Activated T-helper 1 cell treated with anti-CD3 and anti-CD28 coated beads, Interleukin-12 subunit alpha, Interleukin-12 subunit beta, Interleukin-2, Interleukin-4 antibody, amounts not matched to agents 30 ng/mL and 10 ng/mL and 1 ng/mL, durations not matched to agents 14 hours and 24 hours and 36 hours (primary cell): ENCODE measurements at regions not wholly inside any gene's neighbourhood (a gene's known extent, or its start where the extent isn't known, plus 50 kb on each side); places are given as distances from the start of the nearest gene placed in this dataset.

Experiments
- DNase-seq: peaks from one replicate; pipeline ENCODE4 v3.0.0; 2021; ENCODE audit warnings: low spot score
- H3K27ac Mint-ChIP-seq: one replicate; pipeline ENCODE4 v1.8.0; 2021; ENCODE audit warnings: mild to moderate bottlenecking, mixed read lengths
- H3K27me3 Mint-ChIP-seq: one replicate; pipeline ENCODE4 v1.8.0; 2022; ENCODE audit warnings: mild to moderate bottlenecking, moderate library complexity, mixed read lengths; ENCODE audit not compliant: insufficient read depth
- H3K36me3 Mint-ChIP-seq: one replicate; pipeline ENCODE4 v1.8.0; 2021; ENCODE audit warnings: low read depth, mixed read lengths
- H3K4me1 Mint-ChIP-seq: one replicate; pipeline ENCODE4 v1.8.0; 2021; ENCODE audit warnings: low read depth, mixed read lengths
- H3K4me3 Mint-ChIP-seq: one replicate; pipeline ENCODE4 v1.8.0; 2021; ENCODE audit warnings: mild to moderate bottlenecking, moderate library complexity, mixed read lengths
- H3K9me3 Mint-ChIP-seq: one replicate; pipeline ENCODE4 v1.8.0; 2021; ENCODE audit warnings: mixed read lengths
- intact Hi-C: fragments of 100-400 bp; cut with micrococcal nuclease; formaldehyde crosslinking; loops from one replicate; pipeline ENCODE4 v1.15.1; 2024

- peaks cover 1% of the 10 kb centered on the region for H3K27me3 Mint-ChIP-seq
- no peak overlapping the region for H3K4me3 Mint-ChIP-seq
- no peaks in the 10 kb centered on the region for H3K9me3 Mint-ChIP-seq
- H3K4me1 Mint-ChIP-seq: no peaks in the 10 kb centered on the region
- H3K27ac Mint-ChIP-seq: no peak overlapping the region
- no peak for DNase-seq
- intact Hi-C loops: no loop called here
- H3K36me3 Mint-ChIP-seq: no peaks in the 10 kb centered on the region
Measured at GRCh38 chr9:2473681-2474080, 147.9 kb upstream of the VLDLR start.

GRCh38 chr9:2477755-2478154 lies 143.8 kb upstream of the VLDLR start:
- Mint-ChIP-seq H3K4me3 (no peak overlapping the region), H3K4me1 (no peaks in the 10 kb centered on the region), H3K27me3 (peaks cover 1% of the 10 kb centered on the region), H3K36me3 (no peaks in the 10 kb centered on the region), H3K9me3 (no peaks in the 10 kb centered on the region), H3K27ac (no peak overlapping the region)
- intact Hi-C loops: no loop called here
- no peak for DNase-seq

GRCh38 chr9:2478421-2478820 lies 143.2 kb upstream of the VLDLR start:
- no peak for DNase-seq
- Mint-ChIP-seq H3K4me3 (no peak overlapping the region), H3K9me3 (no peaks in the 10 kb centered on the region), H3K27me3 (peaks cover 2% of the 10 kb centered on the region), H3K36me3 (no peaks in the 10 kb centered on the region), H3K27ac (no peak overlapping the region), H3K4me1 (no peaks in the 10 kb centered on the region)
- intact Hi-C loops: no loop called here

- DNase-seq: no peak
- H3K36me3 Mint-ChIP-seq: no peaks in the 10 kb centered on the region
- H3K9me3 Mint-ChIP-seq: no peaks in the 10 kb centered on the region
- no peak overlapping the region for H3K27ac Mint-ChIP-seq
- no peaks in the 10 kb centered on the region for H3K4me1 Mint-ChIP-seq
- intact Hi-C loops: no loop called here
- peaks cover 2% of the 10 kb centered on the region for H3K27me3 Mint-ChIP-seq
- no peak overlapping the region for H3K4me3 Mint-ChIP-seq
Measured at GRCh38 chr9:2479056-2479565, 142.5 kb upstream of the VLDLR start.

- Mint-ChIP-seq H3K27me3 (peaks cover 2% of the 10 kb centered on the region), H3K36me3 (no peaks in the 10 kb centered on the region), H3K4me1 (no peaks in the 10 kb centered on the region), H3K9me3 (no peaks in the 10 kb centered on the region), H3K4me3 (no peak overlapping the region), H3K27ac (no peak overlapping the region)
- intact Hi-C loops: no loop called here
- DNase-seq: no peak
Measured at GRCh38 chr9:2480255-2480837, 141.2 kb upstream of the VLDLR start.

GRCh38 chr9:2481216-2481615 lies 140.4 kb upstream of the VLDLR start:
- no peaks in the 10 kb centered on the region for H3K4me1 Mint-ChIP-seq
- peaks cover 2% of the 10 kb centered on the region for H3K27me3 Mint-ChIP-seq

GRCh38 chr9:2486988-2487387 lies 134.6 kb upstream of the VLDLR start:
- intact Hi-C loops: no loop called here
- Mint-ChIP-seq H3K9me3 (no peaks in the 10 kb centered on the region), H3K27ac (no peak overlapping the region), H3K4me3 (no peak overlapping the region), H3K36me3 (no peaks in the 10 kb centered on the region), H3K27me3 (peaks cover 2% of the 10 kb centered on the region), H3K4me1 (no peaks in the 10 kb centered on the region)
- DNase-seq: no peak

More at GRCh38 chr9:2481216-2481615, 140.4 kb upstream of the VLDLR start:
- H3K9me3 Mint-ChIP-seq: no peaks in the 10 kb centered on the region
- no peaks in the 10 kb centered on the region for H3K36me3 Mint-ChIP-seq
- intact Hi-C loops: no loop called here
- no peak overlapping the region for H3K4me3 Mint-ChIP-seq
- H3K27ac Mint-ChIP-seq: no peak overlapping the region
- no peak for DNase-seq

GRCh38 chr9:2489838-2490314 lies 131.7 kb upstream of the VLDLR start:
- Mint-ChIP-seq H3K4me3 (no peak overlapping the region), H3K27me3 (peaks cover 3% of the 10 kb centered on the region), H3K27ac (no peak overlapping the region), H3K36me3 (no peaks in the 10 kb centered on the region), H3K9me3 (no peaks in the 10 kb centered on the region), H3K4me1 (no peaks in the 10 kb centered on the region)
- intact Hi-C loops: no loop called here
- no peak for DNase-seq

- DNase-seq: no peak
- intact Hi-C loops: no loop called here
- H3K36me3 Mint-ChIP-seq: no peaks in the 10 kb centered on the region
- H3K4me3 Mint-ChIP-seq: no peak overlapping the region
- peaks cover 6% of the 10 kb centered on the region for H3K27me3 Mint-ChIP-seq
- H3K4me1 Mint-ChIP-seq: no peaks in the 10 kb centered on the region
- no peak overlapping the region for H3K27ac Mint-ChIP-seq
- H3K9me3 Mint-ChIP-seq: no peaks in the 10 kb centered on the region
Measured at GRCh38 chr9:2492161-2492560, 129.4 kb upstream of the VLDLR start.

- H3K27me3 Mint-ChIP-seq: peaks cover 6% of the 10 kb centered on the region
- no peak overlapping the region for H3K27ac Mint-ChIP-seq
- no peaks in the 10 kb centered on the region for H3K36me3 Mint-ChIP-seq
- no peak for DNase-seq
- H3K9me3 Mint-ChIP-seq: no peaks in the 10 kb centered on the region
- intact Hi-C loops: no loop called here
- no peak overlapping the region for H3K4me3 Mint-ChIP-seq
- no peaks in the 10 kb centered on the region for H3K4me1 Mint-ChIP-seq
Measured at GRCh38 chr9:2493109-2493508, 128.5 kb upstream of the VLDLR start.

- Mint-ChIP-seq H3K27ac (no peak overlapping the region), H3K9me3 (no peaks in the 10 kb centered on the region), H3K27me3 (peaks cover 6% of the 10 kb centered on the region), H3K36me3 (no peaks in the 10 kb centered on the region), H3K4me3 (no peak overlapping the region), H3K4me1 (no peaks in the 10 kb centered on the region)
- intact Hi-C loops: no loop called here
- DNase-seq: no peak
Measured at GRCh38 chr9:2493529-2493928, 128.1 kb upstream of the VLDLR start.

GRCh38 chr9:2494562-2494961 lies 127.0 kb upstream of the VLDLR start:
- Mint-ChIP-seq H3K27ac (no peak overlapping the region), H3K27me3 (peaks cover 6% of the 10 kb centered on the region)

GRCh38 chr9:2495221-2496005 lies 126.2 kb upstream of the VLDLR start:
- Mint-ChIP-seq H3K4me3 (no peak overlapping the region), H3K9me3 (no peaks in the 10 kb centered on the region), H3K4me1 (no peaks in the 10 kb centered on the region), H3K27me3 (peaks cover 6% of the 10 kb centered on the region), H3K36me3 (no peaks in the 10 kb centered on the region), H3K27ac (no peak overlapping the region)
- intact Hi-C loops: no loop called here
- no peak for DNase-seq

More at GRCh38 chr9:2494562-2494961, 127.0 kb upstream of the VLDLR start:
- no peaks in the 10 kb centered on the region for H3K4me1 Mint-ChIP-seq
- intact Hi-C loops: no loop called here
- H3K9me3 Mint-ChIP-seq: no peaks in the 10 kb centered on the region
- H3K36me3 Mint-ChIP-seq: no peaks in the 10 kb centered on the region
- H3K4me3 Mint-ChIP-seq: no peak overlapping the region
- no peak for DNase-seq
